Left renal cortex interstitium (tissue), 4 donors: ENCODE measurements at regions not wholly inside any gene's neighbourhood (a gene's known extent, or its start where the extent isn't known, plus 50 kb on each side); places are given as distances from the start of the nearest gene placed in this dataset.

Experiments used
- DNase-seq, 4 donors: peaks; one replicate each; pipeline ENCODE4 v3.0.0-alpha.2; 2013; ENCODE audit warnings: low read depth in 4 of 4, low spot score in 2 of 4, missing footprints in 1 of 4

GRCh38 chr17:69716556-69716955 is 302.1 kb downstream of the MAP2K6 start:
- DNase-seq = no peak

GRCh38 chr17:69717214-69717613 is 302.7 kb downstream of the MAP2K6 start:
- DNase-seq = no peak

DNA sequence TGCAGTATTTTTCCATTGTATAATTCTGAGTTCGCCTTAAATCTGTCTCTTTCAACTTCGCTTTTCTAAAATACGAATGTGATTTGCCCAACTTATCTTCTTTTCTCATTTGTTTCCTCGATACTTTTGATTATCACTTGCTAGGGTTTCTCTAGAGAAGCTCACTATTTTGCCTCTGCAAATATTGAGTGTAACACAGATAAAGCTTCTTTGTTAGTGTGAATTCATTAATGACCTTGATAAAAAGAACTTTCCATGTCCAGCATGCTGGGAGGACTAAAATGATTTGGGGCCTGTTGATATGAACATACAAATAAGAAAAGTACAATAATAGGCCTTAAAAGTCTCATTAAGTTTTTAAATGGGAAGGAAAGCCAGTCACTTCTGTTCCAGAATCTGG is 303.3 kb downstream of the MAP2K6 start:
- no peak for DNase-seq

DNA sequence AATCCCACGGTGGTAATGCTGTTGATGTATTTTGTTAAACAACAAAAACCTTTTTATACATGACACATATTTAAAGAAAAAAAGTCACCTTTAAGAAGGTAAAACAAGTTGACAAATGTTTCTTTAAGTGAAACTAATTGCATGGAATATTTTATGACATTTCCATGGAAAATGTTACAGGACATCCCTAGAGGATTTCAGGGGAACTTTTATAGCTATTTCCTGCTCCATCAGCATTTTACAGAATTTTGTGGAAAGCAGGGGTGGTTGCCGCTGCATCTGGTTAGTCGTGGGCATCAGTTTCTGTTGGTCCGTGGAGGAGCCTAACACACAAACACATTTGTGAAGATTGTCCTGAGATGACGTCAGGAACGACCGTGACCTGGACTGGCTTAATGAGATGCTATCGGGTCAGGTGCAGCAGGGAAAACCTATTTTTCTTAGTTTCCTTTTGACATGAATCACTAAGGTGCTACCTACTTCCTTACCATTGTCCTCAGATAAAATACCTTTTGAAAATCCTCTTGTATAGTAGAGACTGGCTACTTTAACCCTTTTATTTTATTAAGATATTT is 305.1 kb downstream of the MAP2K6 start:
- DNase-seq = no peak

DNA sequence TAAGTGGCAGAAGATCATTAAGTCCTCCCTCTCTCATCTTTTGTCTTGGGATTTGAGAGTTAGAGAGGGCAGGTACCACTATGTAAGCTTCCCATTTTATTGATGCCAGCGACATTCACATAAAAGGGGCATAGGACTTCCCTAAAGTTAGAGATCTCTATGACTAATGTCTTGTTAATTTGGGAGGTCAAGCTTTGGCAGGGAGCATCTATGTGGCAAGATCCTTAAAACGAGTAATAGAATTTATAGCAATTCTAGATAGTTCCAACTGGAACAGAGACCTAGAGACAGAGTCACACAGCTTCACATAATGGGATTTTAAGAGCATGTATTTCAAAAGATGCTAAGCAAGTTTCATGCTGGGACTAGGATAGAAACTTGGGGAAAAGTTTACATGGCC is 308.0 kb downstream of the MAP2K6 start:
- no peak for DNase-seq

- no peak for DNase-seq
Measured at GRCh38 chr17:69723316-69723715, 308.8 kb downstream of the MAP2K6 start.

DNA sequence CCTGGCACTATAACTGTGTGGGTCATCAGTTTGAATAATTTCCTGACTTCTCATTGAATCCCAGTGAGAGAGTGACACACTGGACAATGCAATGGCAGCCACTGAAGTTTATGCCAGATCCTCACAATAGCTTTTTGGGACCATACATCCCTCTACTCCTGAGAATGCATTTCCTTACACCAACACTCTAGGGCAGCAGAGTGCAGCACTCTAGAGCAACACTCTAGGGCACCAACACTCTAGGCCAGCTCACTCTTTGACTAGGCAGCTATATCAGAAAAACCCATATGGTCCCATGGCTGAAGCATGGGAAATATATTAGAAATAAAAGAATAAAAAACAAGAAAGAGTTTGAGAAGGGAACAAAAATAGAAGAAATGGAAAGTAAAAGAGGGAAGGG is 309.2 kb downstream of the MAP2K6 start:
- no peak for DNase-seq

DNA sequence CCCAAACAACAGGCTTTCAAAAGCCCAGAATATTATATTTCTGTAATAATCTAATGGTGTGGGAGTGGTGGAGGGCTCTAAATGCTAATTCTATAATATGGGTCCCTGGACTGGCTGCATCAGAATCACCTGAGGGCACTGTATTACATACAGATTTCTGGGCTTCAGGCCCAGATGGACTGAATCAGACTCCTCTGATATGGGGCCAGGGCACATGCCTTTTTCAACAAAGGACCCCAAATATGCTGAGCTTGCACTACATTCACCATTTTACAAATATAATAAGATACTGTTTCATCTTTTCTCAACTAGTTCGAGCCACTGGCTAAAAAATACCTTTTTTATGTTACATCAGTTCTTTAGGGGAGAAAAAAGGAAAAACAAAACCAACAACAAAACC is 309.7 kb downstream of the MAP2K6 start:
- DNase-seq = no peak

DNA sequence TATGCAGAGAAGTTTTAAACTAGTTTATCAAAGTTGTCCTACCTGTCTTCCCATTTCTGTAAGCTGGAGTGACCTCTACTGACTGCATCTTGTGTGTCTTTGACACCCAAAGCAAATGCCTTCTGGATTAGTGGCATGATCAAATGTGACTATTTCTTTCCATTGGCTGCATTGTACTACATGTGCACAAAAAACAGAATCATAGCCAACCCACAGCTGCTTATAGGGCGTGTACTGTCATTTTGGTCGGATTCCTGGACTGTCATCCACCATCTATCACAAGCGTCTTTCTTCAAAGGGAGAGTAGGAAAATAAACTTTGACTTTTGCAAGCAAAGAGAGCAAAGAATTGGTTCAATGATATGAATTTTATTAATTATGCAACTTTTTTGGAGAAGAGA is 310.6 kb downstream of the MAP2K6 start:
- no peak for DNase-seq

GRCh38 chr17:69728816-69729215 is 314.3 kb downstream of the MAP2K6 start:
- DNase-seq = no peak

DNA sequence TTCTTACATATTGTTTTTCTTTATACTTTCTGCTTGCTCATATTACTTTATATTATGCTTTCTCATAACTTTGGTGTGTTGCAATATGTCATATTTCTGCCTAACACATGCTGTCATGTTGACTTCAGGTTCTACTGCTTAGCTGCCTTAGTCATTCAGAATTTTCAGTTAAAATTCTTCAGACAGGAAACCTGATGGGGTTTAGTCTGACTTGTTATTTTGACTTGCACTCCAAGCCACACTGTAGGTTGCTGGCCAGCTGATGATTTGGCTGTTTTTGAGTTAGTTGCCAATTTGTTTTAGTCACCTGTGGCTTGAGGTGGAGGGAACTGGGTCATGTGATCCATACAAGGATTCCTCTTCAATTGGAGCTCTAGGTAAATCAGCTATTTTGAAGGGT is 315.4 kb downstream of the MAP2K6 start:
- DNase-seq = no peak

DNA sequence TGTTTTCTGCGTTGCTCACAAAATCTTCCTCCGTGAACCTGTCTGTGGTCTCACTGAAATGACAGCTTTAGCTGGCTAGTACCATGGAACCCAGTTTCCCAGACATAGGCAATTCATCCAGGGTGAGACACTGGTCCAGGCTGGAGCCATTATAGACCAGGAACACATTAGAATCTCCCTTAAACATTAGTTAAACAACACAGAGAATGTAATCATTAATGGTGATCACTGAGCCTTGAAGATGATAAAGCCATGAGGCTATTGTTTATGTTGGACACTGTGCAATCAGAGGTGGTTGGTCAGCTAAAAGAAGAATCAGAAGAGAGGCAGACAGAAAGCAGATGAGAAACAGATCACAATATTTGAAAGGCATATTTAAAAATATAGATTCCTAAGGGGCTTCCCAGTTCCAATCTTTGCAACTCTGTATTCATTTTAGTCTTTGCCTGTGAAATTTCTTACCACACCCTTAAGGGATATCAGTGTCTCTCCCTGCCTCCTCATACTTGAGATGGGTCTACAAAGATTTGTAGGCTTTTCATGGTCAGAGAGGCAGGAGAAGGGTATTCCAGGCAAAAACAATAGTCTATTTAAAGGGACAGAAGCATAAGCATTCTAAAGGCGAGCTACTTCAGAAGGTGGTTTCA is 317.9 kb downstream of the MAP2K6 start:
- no peak for DNase-seq

- DNase-seq = no peak
Measured at GRCh38 chr17:69733171-69734012, 318.9 kb downstream of the MAP2K6 start.

DNA sequence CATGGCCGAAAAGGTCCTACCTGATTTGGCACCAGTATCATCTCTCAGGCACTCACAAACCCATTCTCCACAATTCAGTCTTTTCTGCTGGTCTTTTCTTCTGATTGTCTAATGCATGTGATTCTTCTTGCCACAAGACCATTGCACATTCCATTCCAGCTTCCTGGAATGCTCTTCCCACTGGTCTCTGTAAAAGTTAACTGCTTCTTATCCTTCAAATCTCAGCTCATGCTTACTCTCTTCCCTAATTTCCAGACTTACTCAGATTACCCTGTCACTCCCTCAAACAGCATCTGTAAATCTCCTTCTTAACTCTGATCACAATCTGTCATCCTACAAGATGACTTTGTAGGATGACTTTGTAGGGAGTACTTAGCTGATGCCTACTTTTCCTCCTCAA is 320.2 kb downstream of the MAP2K6 start:
- no peak for DNase-seq

DNA sequence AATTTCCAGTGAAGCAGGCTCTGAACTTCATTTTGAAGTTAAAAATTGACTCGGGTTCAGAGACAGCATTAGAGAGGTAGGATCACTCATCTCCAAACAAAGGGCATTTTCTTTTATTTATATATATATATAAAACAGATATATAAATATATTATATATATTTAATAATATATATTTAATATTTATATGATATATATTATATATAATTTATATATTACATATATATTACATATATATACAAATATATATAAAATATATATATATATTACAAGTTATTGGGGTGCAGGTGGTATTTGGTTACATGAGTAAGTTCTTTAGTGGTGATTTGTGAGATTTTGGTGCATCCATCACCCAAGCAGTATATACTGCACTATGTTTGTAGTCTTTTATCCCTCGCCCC is 320.8 kb downstream of the MAP2K6 start:
- no peak for DNase-seq

DNA sequence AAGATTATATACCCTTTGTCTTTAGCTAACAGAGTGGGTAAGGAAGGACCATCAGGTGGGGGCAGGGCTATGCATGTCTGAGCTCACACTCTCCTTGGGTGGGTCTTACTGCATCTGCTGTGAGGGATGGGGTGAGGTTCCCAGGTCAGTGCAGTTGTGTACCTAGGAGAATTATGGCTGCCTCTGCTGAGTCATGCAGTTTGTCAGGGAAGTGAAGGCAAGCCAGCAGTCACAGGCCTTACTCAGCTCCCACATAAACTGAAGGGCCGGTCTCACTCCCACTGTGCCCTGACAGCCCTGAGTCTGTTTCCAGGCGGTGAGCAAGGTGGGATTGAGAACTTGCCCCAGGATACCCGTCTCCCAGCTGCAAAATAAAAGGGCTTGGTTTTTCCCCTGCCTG is 328.6 kb downstream of the MAP2K6 start:
- no peak for DNase-seq

GRCh38 chr17:69744512-69745070 is 330.1 kb downstream of the MAP2K6 start:
- no peak for DNase-seq

DNA sequence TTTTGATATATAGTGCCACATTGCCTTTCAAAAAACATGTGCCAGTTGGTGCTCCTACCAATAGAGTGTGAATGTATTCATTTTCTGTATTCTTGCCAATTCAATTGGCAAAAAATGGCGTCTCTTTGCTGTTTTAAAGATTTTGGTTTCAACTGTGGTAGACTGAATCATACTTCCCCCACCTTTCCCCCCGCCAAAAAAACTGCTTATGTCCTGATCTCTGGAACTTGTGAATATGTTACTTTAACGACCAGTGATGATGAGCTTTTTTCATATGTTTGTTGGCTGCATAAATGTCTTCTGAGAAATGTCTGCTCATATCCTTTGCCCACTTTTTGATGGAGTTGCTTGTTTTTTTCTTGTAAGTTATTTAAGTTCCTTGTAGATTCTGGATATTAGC is 325.1 kb upstream of the KCNJ16 start:
- DNase-seq = no peak

- no peak for DNase-seq
Measured at GRCh38 chr17:69757688-69758430, 317.2 kb upstream of the KCNJ16 start.

- DNase-seq = no peak
Measured at GRCh38 chr17:69760562-69760961, 314.5 kb upstream of the KCNJ16 start.

- no peak for DNase-seq
Measured at GRCh38 chr17:69761011-69761410, 314.0 kb upstream of the KCNJ16 start.
